HG03469 (cell line): ENCODE measurements at regions not wholly inside any gene's neighbourhood (a gene's known extent, or its start where the extent isn't known, plus 50 kb on each side); places are given as distances from the start of the nearest gene placed in this dataset.

Source experiments
- ATAC-seq: cut with Tn5 transposase; IDR thresholded peaks from one replicate; pipeline ENCODE4 v1.9.1; 2021; ENCODE audit warnings: mild to moderate bottlenecking, moderate library complexity, moderate number of reproducible peaks; ENCODE audit not compliant: unreplicated experiment

DNA sequence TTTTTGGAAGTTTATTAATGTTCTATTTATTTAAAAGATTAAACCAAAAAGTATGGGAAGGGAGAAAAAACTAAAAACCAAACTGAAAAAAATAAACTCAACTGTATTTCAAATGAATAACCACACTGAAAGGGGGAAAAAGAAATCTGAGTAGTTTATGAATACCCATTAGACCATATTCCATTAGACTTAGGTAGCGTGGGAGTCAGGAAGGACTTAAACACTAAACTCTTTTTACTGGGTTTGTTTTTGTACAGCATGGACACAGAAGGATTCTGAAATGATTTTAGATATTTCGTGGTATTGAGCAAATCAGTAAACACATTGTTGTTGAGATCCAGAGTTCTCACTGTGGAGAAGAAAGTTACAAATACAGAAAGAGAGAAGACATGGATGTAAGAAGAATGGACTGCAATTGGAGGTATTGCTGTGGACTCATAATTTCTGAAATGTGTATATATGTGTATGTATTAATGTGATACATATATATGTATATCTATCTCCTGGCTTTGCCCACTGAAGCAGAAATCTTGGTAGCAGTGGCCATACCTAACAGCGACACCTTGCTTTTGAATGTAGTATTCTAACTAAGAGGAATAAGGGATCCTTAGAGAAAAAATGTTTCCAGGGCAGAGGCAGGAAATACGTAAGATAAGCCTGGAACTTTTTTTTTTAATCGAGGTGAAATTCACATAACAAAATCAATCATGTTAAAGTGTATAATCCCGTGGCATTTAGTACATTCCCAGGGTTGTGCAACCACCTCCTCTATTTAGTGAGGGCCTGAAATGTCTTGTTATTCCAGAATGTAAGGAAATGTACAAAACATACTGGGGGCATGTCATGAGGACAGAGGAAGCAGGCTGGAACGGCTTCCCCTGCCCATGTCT, 228.8 kb downstream of the SMARCA2 start:
- no peak for ATAC-seq

GRCh38 chr9:2247340-2247739, 232.2 kb downstream of the SMARCA2 start:
- no peak for ATAC-seq

- ATAC-seq: no peak
These were observed 233.7 kb downstream of the SMARCA2 start for GRCh38 chr9:2248768-2249265.

- ATAC-seq: no peak
These were observed 238.8 kb downstream of the SMARCA2 start for GRCh38 chr9:2253636-2254580.

GRCh38 chr9:2255128-2255527, 240.0 kb downstream of the SMARCA2 start:
- no peak for ATAC-seq

- ATAC-seq: no peak
These were observed 242.2 kb downstream of the SMARCA2 start for GRCh38 chr9:2257248-2257929.

- ATAC-seq: no peak
These were observed 245.5 kb downstream of the SMARCA2 start for GRCh38 chr9:2260417-2261306.

GRCh38 chr9:2261421-2262103, 246.4 kb downstream of the SMARCA2 start:
- ATAC-seq: no peak

- ATAC-seq: no peak
These were observed 247.4 kb downstream of the SMARCA2 start for GRCh38 chr9:2262386-2263071.

DNA sequence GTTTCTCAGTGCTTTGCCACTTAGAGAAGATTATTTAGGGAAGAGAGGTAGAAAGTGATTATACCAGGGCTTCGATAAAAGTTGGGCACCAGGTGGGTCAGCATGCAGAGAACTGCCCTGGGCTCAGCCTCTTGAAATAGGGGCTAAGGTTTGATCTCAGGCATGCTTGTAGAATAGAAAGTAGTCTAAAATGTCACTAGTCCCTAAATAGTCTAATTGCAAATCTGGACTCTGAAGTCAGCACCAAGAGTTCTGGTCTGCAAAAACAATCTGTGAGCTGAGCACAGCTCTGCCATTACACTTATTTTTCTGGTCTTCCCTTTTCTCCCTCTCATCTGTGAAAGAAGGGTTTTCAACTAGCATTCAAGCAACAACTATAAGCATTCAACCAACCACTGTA, 248.0 kb downstream of the SMARCA2 start:
- no peak for ATAC-seq

DNA sequence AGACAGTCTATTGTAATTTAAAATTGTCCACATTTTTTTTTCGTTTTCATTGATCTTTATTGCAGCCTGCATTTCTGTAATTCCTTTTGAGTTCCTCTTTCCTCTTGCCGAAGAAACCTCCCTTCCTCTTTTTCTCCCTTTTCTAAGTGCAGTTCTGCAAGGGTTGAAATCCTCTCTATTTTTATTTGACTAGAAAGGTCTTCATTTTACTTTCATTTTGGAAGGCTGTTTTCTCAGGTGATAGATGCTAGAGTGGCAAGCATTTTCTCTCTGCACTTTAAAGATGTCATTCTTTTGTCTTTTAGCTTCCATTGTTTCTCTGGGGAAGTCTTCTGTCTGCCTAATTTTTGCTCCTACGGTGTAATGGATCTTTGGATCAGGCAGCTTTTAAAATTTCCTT, 248.5 kb downstream of the SMARCA2 start:
- ATAC-seq: no peak

GRCh38 chr9:2264081-2264480, 248.9 kb downstream of the SMARCA2 start:
- ATAC-seq: no peak

- ATAC-seq: no peak
These were observed 252.1 kb downstream of the SMARCA2 start for GRCh38 chr9:2267181-2267745.

DNA sequence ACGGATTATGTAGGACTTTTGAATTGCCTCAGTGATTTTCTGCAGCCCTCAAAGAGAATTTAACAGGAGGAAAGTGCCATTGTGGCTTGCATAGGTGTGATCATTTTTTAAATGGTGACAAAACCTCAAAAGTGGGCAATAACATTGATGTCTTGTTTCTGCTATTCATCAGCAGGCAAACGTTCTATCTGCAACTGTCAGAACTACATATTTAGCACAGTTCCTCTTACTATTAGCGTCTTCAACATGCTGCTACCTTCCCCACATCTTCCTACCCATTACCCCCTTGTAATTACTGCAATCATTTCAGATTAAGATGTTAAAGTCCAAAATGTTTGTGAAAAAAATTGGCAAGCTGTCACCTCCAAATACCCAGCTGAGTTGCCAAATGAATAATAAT, 254.6 kb downstream of the SMARCA2 start:
- ATAC-seq: no peak

GRCh38 chr9:2270565-2270964, 255.4 kb downstream of the SMARCA2 start:
- no peak for ATAC-seq

- peak; percentile 82 for ATAC-seq
These were observed 256.3 kb downstream of the SMARCA2 start for GRCh38 chr9:2271426-2271825.

GRCh38 chr9:2274762-2275161, 259.6 kb downstream of the SMARCA2 start:
- ATAC-seq: no peak

DNA sequence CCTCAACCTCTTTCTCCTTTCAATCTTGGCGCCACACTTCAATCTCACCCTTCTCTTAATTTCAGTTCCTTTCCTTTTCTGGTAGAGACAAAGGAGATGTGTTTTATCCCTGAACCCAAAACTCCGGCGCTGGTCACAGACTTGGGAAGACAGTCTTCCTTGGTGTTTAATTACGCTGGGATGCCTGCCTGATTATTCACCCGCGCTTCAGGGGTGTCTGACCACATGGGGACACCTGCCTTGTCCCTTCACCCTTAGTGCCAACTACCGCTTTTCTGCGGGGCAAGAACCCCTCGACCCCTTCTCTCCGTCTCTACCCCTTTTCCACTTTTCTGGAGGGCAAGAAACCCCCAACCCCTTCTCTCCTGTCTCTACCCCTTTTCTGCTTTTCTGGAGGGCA, 261.1 kb downstream of the SMARCA2 start:
- no peak for ATAC-seq
